WTC11 (cell line): ENCODE measurements at regions not wholly inside any gene's neighbourhood (a gene's known extent, or its start where the extent isn't known, plus 50 kb on each side); places are given as distances from the start of the nearest gene placed in this dataset.

Experiments
- CTCF ChIP-seq: fragments of 200-600 bp; IDR thresholded peaks from 2 replicates; pipeline ENCODE4 v1.8.0; 2022; ENCODE audit warnings: antibody characterized with exemption
- E2F4 ChIP-seq: sonication (generic); formaldehyde crosslinking; IDR thresholded peaks from 2 replicates; pipeline ENCODE4 v1.8.1; 2022; ENCODE audit warnings: low read depth, mild to moderate bottlenecking, moderate library complexity, missing genetic modification reagents, borderline replicate concordance
- E2F5 ChIP-seq: sonication (generic); formaldehyde crosslinking; IDR thresholded peaks from 2 replicates; pipeline ENCODE4 v1.8.1; 2022; ENCODE audit warnings: mild to moderate bottlenecking, moderate library complexity, missing genetic modification reagents
- IRF1 ChIP-seq: sonication (generic); formaldehyde crosslinking; IDR thresholded peaks from 2 replicates; pipeline ENCODE4 v1.8.0; 2023; ENCODE audit warnings: missing genetic modification reagents
- JUN ChIP-seq: sonication (generic); formaldehyde crosslinking; IDR thresholded peaks from 2 replicates; pipeline ENCODE4 v1.8.0; 2023; ENCODE audit warnings: mild to moderate bottlenecking, missing genetic modification reagents
- NFYB ChIP-seq: sonication (generic); formaldehyde crosslinking; conservative IDR thresholded peaks from 2 replicates; pipeline ENCODE4 v1.8.0; 2022; ENCODE audit warnings: low read depth, missing genetic modification reagents
- PRDM15 ChIP-seq: sonication (generic); formaldehyde crosslinking; IDR thresholded peaks from 2 replicates; pipeline ENCODE4 v1.8.0; 2022; ENCODE audit warnings: missing genetic modification reagents
- SMAD4 ChIP-seq: sonication (generic); formaldehyde crosslinking; IDR thresholded peaks from 2 replicates; pipeline ENCODE4 v1.8.0; 2022; ENCODE audit warnings: mild to moderate bottlenecking, missing genetic modification reagents
- TEAD4 ChIP-seq: sonication (generic); formaldehyde crosslinking; IDR thresholded peaks from 2 replicates; pipeline ENCODE4 v1.8.0; 2022; ENCODE audit warnings: mild to moderate bottlenecking, missing genetic modification reagents
- ZNF121 ChIP-seq: sonication (generic); formaldehyde crosslinking; IDR thresholded peaks from 2 replicates; pipeline ENCODE4 v1.8.0; 2023; ENCODE audit warnings: missing genetic modification reagents

GRCh38 chr4:177759729-177760128 lies 317.5 kb upstream of the AGA start:
- TF ChIP-seq ZNF121 (CRISPR knock-in tag) (no peak), TEAD4 (CRISPR knock-in tag) (no peak), PRDM15 (CRISPR knock-in tag) (no peak), SMAD4 (CRISPR knock-in tag) (no peak), CTCF (no peak), E2F4 (CRISPR knock-in tag) (no peak), NFYB (CRISPR knock-in tag) (no peak), IRF1 (CRISPR knock-in tag) (no peak), JUN (CRISPR knock-in tag) (no peak), E2F5 (no peak)
